ENCODE measurements at regions not wholly inside any gene's neighbourhood (a gene's known extent, or its start where the extent isn't known, plus 50 kb on each side); places are given as distances from the start of the nearest gene placed in this dataset.

GRCh38 chr16:60246086-60246485 lies 1512.0 kb upstream of the GOT2 start:
- no peak overlapping the region for H3K4me3 ChIP-seq (ENCODE audit: low read depth, low read length)
- DNase-seq (ENCODE audit: low read depth), result no peak
- TF ChIP-seq CTCF (IDR thresholded peaks at IDR 0.05; ENCODE audit: insufficient read depth, low read depth, low read length), result no peak

- no peak overlapping the region for H3K4me3 ChIP-seq (ENCODE audit: low read depth, low read length)
- DNase-seq (ENCODE audit: low read depth), result no peak
- no peak for TF ChIP-seq CTCF (IDR thresholded peaks at IDR 0.05; ENCODE audit: insufficient read depth, low read depth, low read length)
These were observed 1507.6 kb upstream of the GOT2 start for GRCh38 chr16:60241671-60242070.

- TF ChIP-seq CTCF (IDR thresholded peaks at IDR 0.05; ENCODE audit: insufficient read depth, low read depth, low read length), result no peak
- H3K4me3 ChIP-seq (ENCODE audit: low read depth, low read length), result no peak overlapping the region
- no peak for DNase-seq (ENCODE audit: low read depth)
These were observed 1496.5 kb upstream of the GOT2 start for GRCh38 chr16:60230666-60231065.

GRCh38 chr16:60225541-60225940 lies 1491.4 kb upstream of the GOT2 start:
- no peak for DNase-seq (ENCODE audit: low read depth)
- TF ChIP-seq CTCF (IDR thresholded peaks at IDR 0.05; ENCODE audit: insufficient read depth, low read depth, low read length), result no peak

GRCh38 chr16:60217787-60218186 lies 1483.7 kb upstream of the GOT2 start:
- no peak overlapping the region for H3K4me3 ChIP-seq (ENCODE audit: low read depth, low read length)
- TF ChIP-seq CTCF (IDR thresholded peaks at IDR 0.05; ENCODE audit: insufficient read depth, low read depth, low read length), result no peak
- no peak for DNase-seq (ENCODE audit: low read depth)

More at GRCh38 chr16:60225541-60225940, 1491.4 kb upstream of the GOT2 start:
- H3K4me3 ChIP-seq (ENCODE audit: low read depth, low read length), result no peak overlapping the region

- no peak overlapping the region for H3K4me3 ChIP-seq (ENCODE audit: low read depth, low read length)
- no peak for TF ChIP-seq CTCF (IDR thresholded peaks at IDR 0.05; ENCODE audit: insufficient read depth, low read depth, low read length)
- no peak for DNase-seq (ENCODE audit: low read depth)
These were observed 1480.2 kb upstream of the GOT2 start for GRCh38 chr16:60214311-60214710.

- no peak for DNase-seq (ENCODE audit: low read depth)
- H3K4me3 ChIP-seq (ENCODE audit: low read depth, low read length), result no peak overlapping the region
- no peak for TF ChIP-seq CTCF (IDR thresholded peaks at IDR 0.05; ENCODE audit: insufficient read depth, low read depth, low read length)
These were observed 1472.4 kb upstream of the GOT2 start for GRCh38 chr16:60206516-60206915.

Data from fibroblast of villous mesenchyme (primary cell).